Memory B cell (primary cell): ENCODE measurements at regions not wholly inside any gene's neighbourhood (a gene's known extent, or its start where the extent isn't known, plus 50 kb on each side); places are given as distances from the start of the nearest gene placed in this dataset.

Experiments used
- ATAC-seq: fragments of 150-1000 bp; cut with Tn5 transposase; 2 replicates; pipeline ENCODE4 v1.10.0; 2021; ENCODE audit warnings: low read depth, mild to moderate bottlenecking, moderate library complexity
- DNase-seq, 2 donors: peaks; one replicate each; pipeline ENCODE4 v3.0.0; 2022; ENCODE audit warnings: low spot score in 2 of 2
- H3K27ac Mint-ChIP-seq: one replicate; pipeline ENCODE4 v1.8.0; 2022; ENCODE audit warnings: mild to moderate bottlenecking, moderate library complexity, mixed read lengths
- H3K27me3 Mint-ChIP-seq: one replicate; pipeline ENCODE4 v1.8.0; 2022; ENCODE audit warnings: mixed read lengths
- H3K36me3 Mint-ChIP-seq: one replicate; pipeline ENCODE4 v1.8.0; 2022; ENCODE audit warnings: mild to moderate bottlenecking, mixed read lengths
- H3K4me1 Mint-ChIP-seq: one replicate; pipeline ENCODE4 v1.8.0; 2022; ENCODE audit warnings: mixed read lengths
- H3K4me3 Mint-ChIP-seq: one replicate; pipeline ENCODE4 v1.8.0; 2022; ENCODE audit warnings: mild to moderate bottlenecking, moderate library complexity, mixed read lengths
- H3K9me3 Mint-ChIP-seq: one replicate; pipeline ENCODE4 v1.8.0; 2022; ENCODE audit warnings: mixed read lengths

GRCh38 chr6:54019860-54020259 is 91.4 kb upstream of the MLIP start:
- Mint-ChIP-seq H3K4me1 (no peaks in the 10 kb centered on the region), H3K4me3 (no peak overlapping the region), H3K9me3 (no peaks in the 10 kb centered on the region), H3K27ac (no peak overlapping the region), H3K36me3 (no peaks in the 10 kb centered on the region), H3K27me3 (no peaks in the 10 kb centered on the region)
- no peak for ATAC-seq
- DNase-seq = no peak

GRCh38 chr6:54020334-54020733 is 90.9 kb upstream of the MLIP start:
- no peaks in the 10 kb centered on the region for H3K27me3 Mint-ChIP-seq
- ATAC-seq = no peak
- no peak overlapping the region for H3K27ac Mint-ChIP-seq
- H3K4me1 Mint-ChIP-seq = no peaks in the 10 kb centered on the region
- no peaks in the 10 kb centered on the region for H3K36me3 Mint-ChIP-seq
- H3K4me3 Mint-ChIP-seq = no peak overlapping the region
- no peak for DNase-seq
- no peaks in the 10 kb centered on the region for H3K9me3 Mint-ChIP-seq

- H3K4me3 Mint-ChIP-seq = no peak overlapping the region
- no peaks in the 10 kb centered on the region for H3K36me3 Mint-ChIP-seq
- H3K27me3 Mint-ChIP-seq = peaks cover 1% of the 10 kb centered on the region
- no peak for DNase-seq
- H3K27ac Mint-ChIP-seq = no peak overlapping the region
- no peak for ATAC-seq
- H3K4me1 Mint-ChIP-seq = no peaks in the 10 kb centered on the region
- no peaks in the 10 kb centered on the region for H3K9me3 Mint-ChIP-seq
Observed at GRCh38 chr6:54026652-54027400, 84.4 kb upstream of the MLIP start.

- DNase-seq = no peak
- Mint-ChIP-seq H3K4me3 (no peak overlapping the region), H3K4me1 (no peaks in the 10 kb centered on the region), H3K9me3 (no peaks in the 10 kb centered on the region), H3K27ac (no peak overlapping the region), H3K36me3 (no peaks in the 10 kb centered on the region), H3K27me3 (peaks cover 2% of the 10 kb centered on the region)
- no peak for ATAC-seq
Observed at GRCh38 chr6:54028170-54028569, 83.1 kb upstream of the MLIP start.

GRCh38 chr6:54029187-54029586 is 82.1 kb upstream of the MLIP start:
- Mint-ChIP-seq H3K27ac (no peak overlapping the region), H3K9me3 (no peaks in the 10 kb centered on the region), H3K4me1 (no peaks in the 10 kb centered on the region), H3K4me3 (no peak overlapping the region), H3K36me3 (no peaks in the 10 kb centered on the region), H3K27me3 (peaks cover 2% of the 10 kb centered on the region)
- DNase-seq (no peak), ATAC-seq (no peak)

GRCh38 chr6:54031169-54031568 is 80.1 kb upstream of the MLIP start:
- no peaks in the 10 kb centered on the region for H3K4me1 Mint-ChIP-seq
- H3K36me3 Mint-ChIP-seq = no peaks in the 10 kb centered on the region
- H3K4me3 Mint-ChIP-seq = no peak overlapping the region
- no peak overlapping the region for H3K27ac Mint-ChIP-seq
- ATAC-seq (no peak), DNase-seq (no peak)
- H3K27me3 Mint-ChIP-seq = peaks cover 2% of the 10 kb centered on the region
- no peaks in the 10 kb centered on the region for H3K9me3 Mint-ChIP-seq

GRCh38 chr6:54037277-54037779 is 73.9 kb upstream of the MLIP start:
- H3K36me3 Mint-ChIP-seq = no peaks in the 10 kb centered on the region
- DNase-seq = no peak
- peaks cover 2% of the 10 kb centered on the region for H3K9me3 Mint-ChIP-seq
- H3K27ac Mint-ChIP-seq = no peak overlapping the region
- no peaks in the 10 kb centered on the region for H3K27me3 Mint-ChIP-seq
- ATAC-seq = no peak
- no peak overlapping the region for H3K4me3 Mint-ChIP-seq
- H3K4me1 Mint-ChIP-seq = no peaks in the 10 kb centered on the region

- Mint-ChIP-seq H3K4me1 (no peaks in the 10 kb centered on the region), H3K4me3 (no peak overlapping the region), H3K27ac (no peak overlapping the region), H3K36me3 (no peaks in the 10 kb centered on the region), H3K9me3 (peaks cover 5% of the 10 kb centered on the region), H3K27me3 (peaks cover 2% of the 10 kb centered on the region)
- ATAC-seq = no peak
- DNase-seq = no peak
Observed at GRCh38 chr6:54040545-54040944, 70.7 kb upstream of the MLIP start.

GRCh38 chr6:54041239-54041638 is 70.0 kb upstream of the MLIP start:
- DNase-seq = no peak
- Mint-ChIP-seq H3K9me3 (peaks cover 5% of the 10 kb centered on the region), H3K4me3 (no peak overlapping the region), H3K27me3 (peaks cover 2% of the 10 kb centered on the region), H3K36me3 (no peaks in the 10 kb centered on the region), H3K27ac (no peak overlapping the region), H3K4me1 (no peaks in the 10 kb centered on the region)
- no peak for ATAC-seq

GRCh38 chr6:54043360-54043759 is 67.9 kb upstream of the MLIP start:
- peaks cover 5% of the 10 kb centered on the region for H3K9me3 Mint-ChIP-seq
- ATAC-seq = no peak
- H3K4me3 Mint-ChIP-seq = no peak overlapping the region
- no peaks in the 10 kb centered on the region for H3K36me3 Mint-ChIP-seq
- no peak overlapping the region for H3K27ac Mint-ChIP-seq
- no peak for DNase-seq
- peaks cover 2% of the 10 kb centered on the region for H3K27me3 Mint-ChIP-seq
- no peaks in the 10 kb centered on the region for H3K4me1 Mint-ChIP-seq

GRCh38 chr6:54044059-54044458 is 67.2 kb upstream of the MLIP start:
- Mint-ChIP-seq H3K27ac (no peak overlapping the region), H3K4me1 (no peaks in the 10 kb centered on the region), H3K9me3 (peaks cover 5% of the 10 kb centered on the region), H3K4me3 (no peak overlapping the region), H3K36me3 (no peaks in the 10 kb centered on the region), H3K27me3 (peaks cover 2% of the 10 kb centered on the region)
- ATAC-seq (no peak), DNase-seq (no peak)

GRCh38 chr6:54048782-54049181 is 62.5 kb upstream of the MLIP start:
- DNase-seq (no peak), ATAC-seq (no peak)
- Mint-ChIP-seq H3K27me3 (no peaks in the 10 kb centered on the region), H3K4me3 (no peak overlapping the region), H3K9me3 (no peaks in the 10 kb centered on the region), H3K4me1 (no peaks in the 10 kb centered on the region), H3K36me3 (no peaks in the 10 kb centered on the region), H3K27ac (no peak overlapping the region)

GRCh38 chr6:54050750-54051149 is 60.5 kb upstream of the MLIP start:
- H3K27ac Mint-ChIP-seq = no peak overlapping the region
- peaks cover 2% of the 10 kb centered on the region for H3K27me3 Mint-ChIP-seq
- no peak overlapping the region for H3K4me3 Mint-ChIP-seq
- ATAC-seq (no peak), DNase-seq (no peak)
- no peaks in the 10 kb centered on the region for H3K36me3 Mint-ChIP-seq
- H3K9me3 Mint-ChIP-seq = no peaks in the 10 kb centered on the region
- H3K4me1 Mint-ChIP-seq = no peaks in the 10 kb centered on the region

GRCh38 chr6:54053881-54054391 is 57.3 kb upstream of the MLIP start:
- Mint-ChIP-seq H3K9me3 (no peaks in the 10 kb centered on the region), H3K27me3 (peaks cover 2% of the 10 kb centered on the region), H3K4me3 (no peak overlapping the region), H3K4me1 (no peaks in the 10 kb centered on the region), H3K27ac (no peak overlapping the region), H3K36me3 (no peaks in the 10 kb centered on the region)
- no peak for DNase-seq
- no peak for ATAC-seq

GRCh38 chr6:54056105-54056504 is 55.1 kb upstream of the MLIP start:
- Mint-ChIP-seq H3K36me3 (no peaks in the 10 kb centered on the region), H3K9me3 (no peaks in the 10 kb centered on the region), H3K4me1 (no peaks in the 10 kb centered on the region), H3K27ac (no peak overlapping the region), H3K27me3 (peaks cover 2% of the 10 kb centered on the region), H3K4me3 (no peak overlapping the region)
- DNase-seq (no peak), ATAC-seq (no peak)
